SK-N-MC (cell line): ENCODE measurements at regions not wholly inside any gene's neighbourhood (a gene's known extent, or its start where the extent isn't known, plus 50 kb on each side); places are given as distances from the start of the nearest gene placed in this dataset.

ENCODE experiments used
- EZH2 ChIP-seq: fragments of 200-600 bp; sonication (generic); IDR thresholded peaks from one replicate; pipeline ENCODE4 v1.6.1; 2017; ENCODE audit warnings: antibody characterized with exemption
- POLR2AphosphoS5 ChIP-seq: IDR thresholded peaks from 2 replicates; pipeline ENCODE4 v1.6.1; 2012; ENCODE audit warnings: mild to moderate bottlenecking, low read depth, low read length, borderline replicate concordance

DNA sequence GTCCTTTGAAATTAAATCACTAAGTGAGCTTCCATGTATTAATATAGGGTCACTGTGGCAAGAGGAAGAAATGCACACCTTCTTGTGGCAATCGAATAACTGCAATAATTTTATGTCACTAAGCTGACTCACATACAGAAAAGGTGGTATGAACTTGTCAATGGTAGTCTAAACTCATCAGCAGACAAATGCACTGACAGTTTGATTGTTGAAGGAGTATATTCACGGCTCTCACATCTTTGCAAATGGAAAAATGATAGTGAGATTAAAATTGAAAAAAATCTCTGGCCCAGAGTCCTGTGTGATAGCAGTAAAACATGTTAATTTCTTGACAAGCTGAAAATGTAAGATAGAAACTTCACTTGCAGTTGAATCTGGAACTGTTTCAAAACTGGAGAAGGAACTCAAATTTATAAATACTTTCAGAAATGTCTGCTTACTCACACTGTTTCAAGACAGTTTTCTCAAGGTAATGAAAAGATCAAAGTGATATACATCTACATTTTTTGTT, 215.8 kb upstream of the CADM2 start:
- TF ChIP-seq POLR2AphosphoS5 (no peak), EZH2 (no peak)
